Stimulated activated CD8-positive, alpha-beta memory T cell treated with anti-CD3 and anti-CD28 coated beads, Interleukin-4, amount 100 ng/mL, for 1 hour (primary cell): ENCODE measurements at regions not wholly inside any gene's neighbourhood (a gene's known extent, or its start where the extent isn't known, plus 50 kb on each side); places are given as distances from the start of the nearest gene placed in this dataset.
A peak's percentile ranks its signal among the peaks of the same experiment; 100 is the strongest.
"Not testable (repeated sequence)": the region's sequence is repeated elsewhere in the genome, so short reads cannot be mapped to it uniquely, and the experiment has no call there.

Source experiments
- DNase-seq, 2 donors: peaks; one replicate each; pipeline ENCODE4 v3.0.0-alpha.2; 2020; ENCODE audit warnings: low read depth in 2 of 2, low spot score in 1 of 2

- DNase-seq: no peak
Measured at GRCh38 chr6:105675715-105676397, 273.0 kb upstream of the PREP start.

GRCh38 chr6:105672856-105673538 is 270.1 kb upstream of the PREP start:
- not testable (repeated sequence) for DNase-seq

- no peak for DNase-seq
Measured at GRCh38 chr6:105669232-105669631, 266.4 kb upstream of the PREP start.

- no peak for DNase-seq
Measured at GRCh38 chr6:105667056-105667455, 264.2 kb upstream of the PREP start.

GRCh38 chr6:105664931-105665330 is 262.0 kb upstream of the PREP start:
- DNase-seq: no peak

GRCh38 chr6:105651969-105652368 is 249.1 kb upstream of the PREP start:
- DNase-seq: no peak

GRCh38 chr6:105650347-105650746 is 247.5 kb upstream of the PREP start:
- no peak for DNase-seq

GRCh38 chr6:105649192-105649591 is 246.3 kb upstream of the PREP start:
- no peak for DNase-seq

- DNase-seq: no peak
Measured at GRCh38 chr6:105648276-105648675, 245.4 kb upstream of the PREP start.

- DNase-seq: no peak
Measured at GRCh38 chr6:105646391-105646867, 243.5 kb upstream of the PREP start.

GRCh38 chr6:105645958-105646357 is 243.1 kb upstream of the PREP start:
- peak in 1 of 2 donors; percentile 1 for DNase-seq

- DNase-seq: no peak
Measured at GRCh38 chr6:105645156-105645555, 242.3 kb upstream of the PREP start.

- DNase-seq: no peak
Measured at GRCh38 chr6:105644691-105645090, 241.8 kb upstream of the PREP start.

GRCh38 chr6:105644073-105644489 is 241.2 kb upstream of the PREP start:
- no peak for DNase-seq

GRCh38 chr6:105642708-105643107 is 239.8 kb upstream of the PREP start:
- no peak for DNase-seq

GRCh38 chr6:105641504-105641903 is 238.6 kb upstream of the PREP start:
- no peak for DNase-seq

GRCh38 chr6:105639124-105639523 is 236.2 kb upstream of the PREP start:
- no peak for DNase-seq

GRCh38 chr6:105633814-105634213 is 230.9 kb upstream of the PREP start:
- DNase-seq: no peak

- no peak for DNase-seq
Measured at GRCh38 chr6:105628156-105628860, 225.4 kb upstream of the PREP start.

- no peak for DNase-seq
Measured at GRCh38 chr6:105626295-105627158, 223.6 kb upstream of the PREP start.

- DNase-seq: no peak
Measured at GRCh38 chr6:105624021-105624420, 221.1 kb upstream of the PREP start.
